ENCODE measurements at regions not wholly inside any gene's neighbourhood (a gene's known extent, or its start where the extent isn't known, plus 50 kb on each side); places are given as distances from the start of the nearest gene placed in this dataset.

GRCh38 chr11:104652996-104653395, 245.3 kb downstream of the CASP12 start:
- DNase-seq, result no peak

GRCh38 chr11:104650234-104650633, 248.0 kb downstream of the CASP12 start:
- no peak for DNase-seq

- no peak for DNase-seq
Observed at GRCh38 chr11:104649002-104649401, 249.3 kb downstream of the CASP12 start.

GRCh38 chr11:104645261-104646222, 252.7 kb downstream of the CASP12 start:
- DNase-seq, result no peak

GRCh38 chr11:104637662-104638170, 260.5 kb downstream of the CASP12 start:
- DNase-seq, result peak; percentile 19

- DNase-seq, result no peak
Observed at GRCh38 chr11:104633226-104633625, 265.0 kb downstream of the CASP12 start.

GRCh38 chr11:104630352-104630751, 267.9 kb downstream of the CASP12 start:
- no peak for DNase-seq

- DNase-seq, result peak; percentile 21
Observed at GRCh38 chr11:104625246-104625645, 273.0 kb downstream of the CASP12 start.

GRCh38 chr11:104624021-104624420, 274.2 kb downstream of the CASP12 start:
- peak; percentile 18 for DNase-seq

- DNase-seq, result peak; percentile 14
Observed at GRCh38 chr11:104623518-104623917, 274.7 kb downstream of the CASP12 start.

- no peak for DNase-seq
Observed at GRCh38 chr11:104620991-104621390, 277.3 kb downstream of the CASP12 start.

GRCh38 chr11:104619751-104620150, 278.5 kb downstream of the CASP12 start:
- DNase-seq, result no peak

- DNase-seq, result no peak
Observed at GRCh38 chr11:104618954-104619353, 279.3 kb downstream of the CASP12 start.

- no peak for DNase-seq
Observed at GRCh38 chr11:104614961-104615360, 283.3 kb downstream of the CASP12 start.

- no peak for DNase-seq
Observed at GRCh38 chr11:104614117-104614680, 284.1 kb downstream of the CASP12 start.

- DNase-seq, result no peak
Observed at GRCh38 chr11:104610635-104611034, 287.6 kb downstream of the CASP12 start.

GRCh38 chr11:104609311-104610085, 288.8 kb downstream of the CASP12 start:
- peak; percentile 79 for DNase-seq

GRCh38 chr11:104602643-104603042, 295.6 kb downstream of the CASP12 start:
- DNase-seq, result no peak

- no peak for DNase-seq
Observed at GRCh38 chr11:104594228-104594958, 303.9 kb downstream of the CASP12 start.

GRCh38 chr11:104588970-104589369, 309.3 kb downstream of the CASP12 start:
- no peak for DNase-seq

GRCh38 chr11:104588446-104588845, 309.8 kb downstream of the CASP12 start:
- DNase-seq, result no peak

GRCh38 chr11:104584823-104585222, 313.4 kb downstream of the CASP12 start:
- no peak for DNase-seq

Data from dermis blood vessel endothelial cell (primary cell).